Skeletal muscle cell (primary cell): ENCODE measurements at regions not wholly inside any gene's neighbourhood (a gene's known extent, or its start where the extent isn't known, plus 50 kb on each side); places are given as distances from the start of the nearest gene placed in this dataset.

ENCODE experiments used
- DNase-seq: peaks from one replicate; pipeline ENCODE4 v3.0.0-alpha.2; 2010; ENCODE audit warnings: low read depth
- H3K4me3 ChIP-seq: 2 replicates; pipeline ENCODE4 v1.5.1; 2011; ENCODE audit warnings: low read depth, mild to moderate bottlenecking, control low read depth, low read length, moderate library complexity

DNA sequence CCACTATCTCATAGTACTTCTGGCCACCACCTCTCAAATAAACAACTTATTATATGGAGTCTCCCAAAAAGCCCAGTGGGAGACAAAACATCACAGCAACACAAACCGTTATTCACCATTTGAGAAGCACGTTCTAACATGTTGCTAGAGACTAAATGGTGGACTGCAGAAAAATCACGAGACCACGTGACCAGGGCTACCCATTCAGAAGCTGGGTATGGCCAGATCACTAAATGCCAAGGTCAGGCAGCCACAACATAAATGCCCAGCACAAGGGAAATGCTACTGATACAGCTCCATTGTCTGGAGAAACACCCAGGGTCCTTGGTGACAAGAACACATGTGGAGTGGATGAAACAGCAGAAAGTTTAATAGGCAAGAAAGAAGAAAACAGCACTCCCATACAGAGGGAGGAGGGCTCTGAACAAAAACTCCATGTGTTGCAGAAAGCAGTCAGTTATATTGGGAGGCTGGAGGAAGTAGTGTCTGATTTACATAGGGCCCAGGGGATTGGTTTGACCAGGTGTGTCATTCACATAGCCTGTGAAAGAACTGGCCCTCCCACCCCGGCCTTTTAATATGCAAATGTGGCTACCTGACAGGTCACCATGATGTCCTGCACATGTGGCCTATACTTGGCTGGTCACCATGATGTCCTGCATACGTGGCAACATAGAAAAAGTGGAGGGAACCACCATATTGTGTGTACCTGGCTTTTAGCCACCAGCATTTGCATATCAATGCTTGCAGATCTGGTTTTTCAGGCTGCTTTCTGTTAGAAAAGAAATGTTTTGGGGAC lies 97.2 kb downstream of the TRIM36 start:
- DNase-seq, result no peak
- no peak overlapping the region for H3K4me3 ChIP-seq

DNA sequence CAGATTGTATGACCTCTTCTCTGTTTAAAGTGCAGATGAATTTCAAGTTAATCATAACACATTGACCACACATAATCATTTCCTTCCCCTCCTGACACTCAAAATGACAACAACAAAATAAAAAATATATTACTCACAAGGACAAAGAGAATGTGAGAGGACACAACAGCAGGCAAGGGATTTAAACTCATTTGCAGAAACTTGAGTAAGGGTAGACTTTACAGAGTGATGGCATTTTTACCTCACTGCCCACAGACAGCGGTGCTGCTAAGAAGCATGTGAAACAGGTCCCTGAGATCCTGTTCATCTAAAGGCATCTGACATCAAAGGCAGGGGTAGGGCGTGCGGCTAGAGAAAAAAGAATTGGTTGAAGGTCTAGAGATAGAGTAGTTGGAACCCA lies 99.0 kb downstream of the TRIM36 start:
- no peak for DNase-seq
- H3K4me3 ChIP-seq, result no peak overlapping the region

DNA sequence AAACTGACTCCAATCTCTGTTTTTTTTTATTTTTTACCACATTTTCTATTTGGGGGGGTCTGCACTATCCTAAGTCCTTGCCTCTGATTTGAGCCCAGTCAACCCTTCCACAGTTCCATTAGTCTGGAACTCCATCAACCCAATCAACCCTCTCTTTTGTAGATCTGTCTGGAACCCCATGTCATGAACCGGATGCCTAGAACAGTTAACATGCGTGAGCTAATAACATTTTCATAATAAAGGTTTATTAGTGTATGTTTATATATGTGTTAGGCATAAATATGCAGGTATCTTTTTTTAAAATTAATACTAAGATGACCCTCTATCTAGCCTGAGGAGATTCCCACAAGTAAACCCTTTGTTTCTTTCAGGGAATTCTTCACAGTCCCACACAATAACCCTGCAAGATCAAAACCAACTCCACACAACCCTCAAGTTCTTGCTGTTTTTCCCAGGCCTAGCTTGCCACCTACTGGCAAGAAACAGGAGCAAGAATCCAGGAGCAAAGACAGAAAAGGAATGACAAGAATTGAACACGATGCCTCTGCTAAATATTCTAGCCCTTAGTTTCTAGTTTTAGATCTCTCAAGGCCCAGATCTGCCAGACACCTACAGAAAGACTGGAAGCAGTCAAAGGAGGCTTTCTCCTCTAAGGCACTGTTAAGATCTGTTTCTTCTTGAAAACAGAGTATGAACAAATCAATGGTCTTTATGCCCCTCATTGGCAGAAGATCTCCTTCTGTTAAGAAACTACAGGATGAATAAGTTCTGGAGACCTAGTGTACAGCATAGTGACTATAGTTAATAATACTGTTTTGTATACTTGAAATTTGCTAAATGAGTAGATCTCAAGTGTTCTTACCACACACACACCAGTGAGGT lies 100.4 kb downstream of the TRIM36 start:
- no peak overlapping the region for H3K4me3 ChIP-seq
- peak; percentile 22 for DNase-seq

DNA sequence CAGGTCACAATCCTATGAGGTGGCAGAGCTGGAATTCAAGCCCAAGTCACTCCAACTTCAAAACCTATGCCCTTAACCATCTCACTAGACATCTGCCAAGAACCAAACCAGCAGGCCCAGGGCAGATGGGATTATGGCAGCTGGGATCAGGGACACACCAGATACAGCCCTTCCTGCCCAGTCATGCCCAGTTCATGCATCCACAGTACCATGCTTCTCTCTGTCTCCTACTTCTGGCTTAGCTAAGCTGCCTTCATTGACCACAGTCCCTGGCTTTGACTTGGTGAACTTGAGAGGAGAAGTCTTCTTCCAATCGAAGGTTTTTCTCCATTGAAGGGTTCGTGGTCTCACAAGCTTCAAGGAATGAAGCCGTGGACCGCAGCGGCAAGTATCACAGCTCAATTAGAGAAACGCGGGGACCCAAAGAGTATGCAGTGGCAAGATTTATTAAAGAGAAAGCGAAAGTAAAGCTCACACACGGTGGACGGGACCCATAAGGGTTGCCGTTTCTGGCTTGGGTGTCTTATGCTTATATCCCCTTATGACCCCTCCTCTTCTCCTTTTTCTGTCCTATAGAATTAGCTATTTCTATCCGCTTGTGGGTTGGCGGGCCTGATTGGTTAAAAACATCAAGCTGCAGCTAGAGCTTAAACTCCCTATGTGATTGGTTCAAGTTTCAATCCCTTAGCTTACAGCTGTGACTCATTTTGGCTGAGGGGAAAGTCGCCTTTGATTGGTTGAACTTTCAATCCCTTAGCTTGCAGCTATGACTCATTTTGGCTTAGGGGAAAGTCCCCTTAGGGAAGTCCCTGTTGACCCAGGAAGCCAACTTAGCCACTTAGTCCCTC lies 101.2 kb downstream of the TRIM36 start:
- H3K4me3 ChIP-seq, result no peak overlapping the region

DNA sequence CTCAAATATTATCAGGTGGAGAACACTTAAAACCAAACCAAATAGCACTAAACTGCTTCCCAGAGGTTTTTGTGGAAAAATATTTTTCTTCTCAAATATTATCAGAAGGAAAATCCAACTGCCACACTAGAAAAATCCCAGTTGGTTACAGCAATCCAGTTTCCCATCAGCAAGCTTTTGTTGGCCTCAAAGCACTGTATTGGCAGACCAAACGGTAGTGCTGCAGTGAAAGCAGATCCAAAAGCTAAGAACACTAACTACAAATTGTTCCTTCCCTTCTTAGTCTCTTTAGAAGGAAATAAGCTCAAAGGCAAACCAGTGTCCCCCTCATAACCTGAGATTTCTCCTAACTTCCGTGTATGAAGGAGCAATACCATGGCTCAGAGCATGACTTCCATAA lies 105.3 kb downstream of the TRIM36 start:
- no peak for DNase-seq

More for the DNA sequence above, 101.2 kb downstream of the TRIM36 start:
- no peak for DNase-seq

DNA sequence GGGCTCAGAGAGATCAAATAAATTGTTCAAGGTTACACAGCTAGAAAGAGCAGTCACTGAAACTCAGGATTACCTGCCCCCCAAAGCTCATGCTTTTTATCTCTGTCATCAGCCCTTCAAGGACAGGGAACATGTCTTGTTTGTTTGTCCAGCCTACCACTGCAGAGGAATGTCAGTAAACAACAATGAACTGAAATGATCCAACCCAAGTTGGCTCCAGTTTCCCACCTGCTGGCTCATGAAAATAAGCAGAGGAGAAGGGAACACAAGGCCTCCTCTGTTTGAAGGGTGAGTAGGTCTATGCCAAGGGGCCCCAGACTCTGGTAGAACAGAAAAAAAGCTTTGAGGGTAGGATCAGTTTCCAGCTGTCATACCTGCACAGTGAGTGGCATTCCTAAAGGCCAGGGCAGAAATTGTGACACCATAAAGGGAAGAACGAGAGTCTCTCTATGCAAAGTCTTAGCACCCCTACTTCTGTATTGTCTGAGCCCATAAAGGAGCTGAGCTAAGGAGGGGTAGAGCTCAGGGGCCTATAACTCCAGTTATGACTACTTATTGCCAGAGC lies 115.2 kb downstream of the TRIM36 start:
- DNase-seq, result no peak
- no peak overlapping the region for H3K4me3 ChIP-seq

More for the DNA sequence above, 105.3 kb downstream of the TRIM36 start:
- no peak overlapping the region for H3K4me3 ChIP-seq

DNA sequence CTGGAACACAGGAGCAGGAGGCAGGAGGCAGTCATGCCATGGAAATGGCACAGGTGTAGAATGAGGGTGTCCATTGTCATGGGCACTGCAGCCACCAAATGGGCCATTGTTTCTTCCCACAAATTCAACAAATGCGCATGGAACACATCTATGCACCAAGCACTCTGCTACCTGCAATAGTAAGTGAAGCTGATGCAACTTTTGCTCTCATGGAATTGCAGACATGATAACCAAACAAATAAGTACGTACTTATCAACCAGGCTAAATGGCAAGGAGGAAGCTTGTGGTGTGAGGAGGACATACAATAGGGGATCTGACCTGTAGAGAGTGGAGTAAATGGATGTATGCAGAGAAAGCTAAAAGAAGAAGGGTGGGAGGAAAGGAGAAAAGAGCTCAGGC lies 116.8 kb downstream of the TRIM36 start:
- DNase-seq, result no peak
- H3K4me3 ChIP-seq, result no peak overlapping the region

DNA sequence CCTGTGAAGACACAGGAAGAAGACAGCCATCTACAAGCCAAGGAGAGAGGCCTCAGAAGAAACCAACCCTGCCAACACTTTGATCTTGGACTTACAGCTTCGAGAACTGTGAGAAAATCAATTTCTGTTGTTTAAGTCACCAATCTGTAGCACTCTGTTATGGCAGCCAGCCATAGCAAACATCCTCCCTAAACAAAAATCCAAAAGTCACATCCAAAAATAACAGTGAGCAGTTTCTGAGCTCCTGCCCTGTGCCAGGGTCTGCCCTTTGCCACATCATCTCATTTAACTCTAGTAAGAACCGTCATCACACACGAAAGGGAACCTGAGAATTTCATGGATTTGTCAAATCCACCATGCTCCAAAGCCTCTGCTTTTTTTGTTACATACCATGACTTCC lies 118.8 kb downstream of the TRIM36 start:
- no peak overlapping the region for H3K4me3 ChIP-seq
- DNase-seq, result no peak

DNA sequence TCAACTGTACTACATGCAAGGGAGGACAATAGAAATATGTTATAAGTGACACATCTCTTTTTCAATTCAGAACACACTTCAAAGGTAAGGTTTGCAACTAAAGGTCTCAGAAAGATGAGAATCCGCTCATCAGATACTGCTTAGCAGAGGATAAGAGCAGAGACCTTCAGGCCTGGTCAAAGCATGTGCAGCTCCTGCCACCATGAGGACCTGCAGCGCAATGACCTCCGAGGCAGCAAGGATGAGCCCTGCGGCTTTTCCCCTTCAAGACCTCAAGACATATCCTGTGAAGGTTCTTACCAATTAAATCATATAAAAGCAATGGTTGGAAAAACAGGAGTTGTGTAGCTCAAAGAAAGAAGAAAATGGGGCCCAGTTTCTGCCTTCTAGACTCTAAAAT lies 135.8 kb downstream of the TRIM36 start:
- no peak overlapping the region for H3K4me3 ChIP-seq
- no peak for DNase-seq

DNA sequence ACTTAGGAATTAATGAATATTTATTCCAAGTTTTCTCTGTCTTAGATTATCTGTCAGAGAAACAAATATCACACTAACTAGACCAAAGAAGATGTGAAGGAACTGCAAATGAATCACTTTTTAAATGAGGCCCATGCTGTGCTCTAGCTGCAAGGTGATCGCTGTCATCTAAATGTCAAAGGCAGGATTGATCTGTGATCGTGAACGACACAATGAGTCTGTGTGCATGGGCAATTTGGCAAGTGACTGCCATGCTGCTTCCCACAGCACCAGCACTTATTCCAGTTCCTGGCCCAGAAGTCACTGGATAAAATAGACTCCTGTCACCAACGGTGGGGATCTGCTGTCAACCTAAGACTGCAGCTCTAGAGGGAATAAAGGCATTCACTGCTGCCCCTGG lies 141.2 kb downstream of the TRIM36 start:
- H3K4me3 ChIP-seq, result no peak overlapping the region
- no peak for DNase-seq

DNA sequence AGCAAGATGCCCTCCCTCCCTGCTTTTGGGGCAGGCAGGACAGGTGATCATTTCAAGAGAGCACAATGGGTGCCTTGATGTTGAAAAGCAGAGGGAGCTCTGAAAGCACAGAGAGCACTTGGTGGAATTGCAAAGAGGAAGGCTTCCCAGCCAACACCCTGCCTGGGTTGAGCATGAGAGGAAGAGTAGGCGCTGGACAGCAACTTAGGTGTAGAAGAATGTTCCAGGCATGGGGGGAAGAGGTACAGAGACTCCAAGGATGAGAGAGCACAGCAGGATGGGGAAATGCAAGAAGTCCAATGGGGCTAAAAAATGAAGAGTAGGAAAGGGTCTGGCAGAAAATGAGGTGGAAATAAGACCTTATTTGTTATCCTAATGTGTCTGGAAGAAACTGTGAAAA lies 144.8 kb downstream of the TRIM36 start:
- no peak for DNase-seq
- no peak overlapping the region for H3K4me3 ChIP-seq

DNA sequence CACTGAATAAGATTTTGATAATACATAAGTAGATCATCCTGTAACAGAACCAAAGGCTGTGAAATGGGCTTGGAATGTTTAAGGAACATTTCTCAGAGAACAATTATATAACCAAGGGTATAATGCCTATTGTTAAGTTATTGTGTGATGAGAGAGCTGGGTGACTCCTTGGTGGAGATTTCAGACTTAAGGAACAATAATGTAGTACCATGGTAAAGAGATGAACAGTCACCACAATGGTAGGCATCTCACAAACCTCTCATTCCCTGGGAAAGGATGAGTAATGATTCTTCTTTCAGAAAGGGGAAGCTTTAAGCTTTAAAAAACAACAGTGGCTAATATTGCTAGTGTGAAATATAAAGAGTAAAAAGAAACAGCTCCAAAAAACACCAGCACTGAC lies 147.4 kb downstream of the TRIM36 start:
- H3K4me3 ChIP-seq, result no peak overlapping the region
- no peak for DNase-seq

DNA sequence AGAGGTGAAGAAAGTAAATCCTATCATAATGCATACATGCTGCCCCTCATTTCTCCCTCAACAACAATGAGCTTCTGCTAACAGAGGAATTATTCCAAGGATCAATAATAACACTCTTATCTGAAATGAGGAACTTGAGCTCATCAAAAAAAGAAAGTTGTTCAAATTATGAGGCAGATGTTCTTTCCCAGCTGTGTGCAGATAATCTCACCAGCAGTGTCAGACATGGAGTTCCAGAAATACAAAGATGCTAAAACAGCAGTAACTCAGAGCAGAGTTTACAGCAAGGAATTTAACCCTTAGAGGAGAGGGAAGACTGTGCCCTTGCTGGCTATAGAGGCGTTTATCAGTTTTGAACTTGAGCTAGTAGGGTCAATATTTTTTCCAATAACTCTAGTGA lies 153.1 kb downstream of the TRIM36 start:
- H3K4me3 ChIP-seq, result no peak overlapping the region
- no peak for DNase-seq

DNA sequence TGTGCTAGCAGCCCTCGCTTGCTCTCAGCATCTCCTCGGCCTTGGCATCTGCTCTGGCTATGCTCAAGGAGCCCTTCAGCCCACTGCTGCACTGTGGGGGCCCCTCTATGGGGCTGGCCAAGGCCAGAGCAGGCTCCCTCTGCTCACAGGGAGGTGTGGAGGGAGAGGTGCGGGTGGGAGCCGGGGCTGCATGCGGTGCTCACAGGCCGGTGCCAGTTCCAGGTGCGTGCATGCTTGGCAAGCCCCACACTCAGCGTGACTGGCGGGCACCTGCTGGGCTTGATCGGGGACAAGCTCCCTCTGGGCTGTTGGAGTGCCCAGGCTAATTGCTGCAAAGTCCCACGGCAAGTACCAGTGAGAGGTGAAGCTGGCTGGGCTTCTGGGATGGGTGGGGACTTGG lies 170.5 kb downstream of the TRIM36 start:
- DNase-seq, result no peak

DNA sequence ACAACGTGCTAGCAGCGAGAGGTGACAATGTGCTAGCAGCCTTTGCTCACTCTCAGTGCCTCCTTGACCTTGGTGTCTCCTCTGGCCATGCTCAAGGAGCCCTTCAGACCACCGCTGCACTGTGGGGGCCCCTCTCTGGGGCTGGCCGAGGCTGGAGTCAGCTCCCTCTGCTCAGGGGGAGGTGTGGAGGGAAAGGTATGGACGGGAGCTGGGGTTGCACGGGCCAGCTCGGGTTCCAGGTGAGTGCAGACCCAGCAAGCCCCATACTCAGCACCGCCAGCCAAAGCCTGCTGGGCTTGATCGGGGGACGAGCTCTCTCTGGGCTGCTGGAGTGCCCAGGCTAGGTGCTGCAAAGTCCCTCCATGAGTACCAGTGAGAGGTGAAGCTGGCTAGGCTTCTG lies 180.2 kb downstream of the TRIM36 start:
- no peak for DNase-seq
- no peak overlapping the region for H3K4me3 ChIP-seq

More for the DNA sequence above, 170.5 kb downstream of the TRIM36 start:
- H3K4me3 ChIP-seq, result no peak overlapping the region

DNA sequence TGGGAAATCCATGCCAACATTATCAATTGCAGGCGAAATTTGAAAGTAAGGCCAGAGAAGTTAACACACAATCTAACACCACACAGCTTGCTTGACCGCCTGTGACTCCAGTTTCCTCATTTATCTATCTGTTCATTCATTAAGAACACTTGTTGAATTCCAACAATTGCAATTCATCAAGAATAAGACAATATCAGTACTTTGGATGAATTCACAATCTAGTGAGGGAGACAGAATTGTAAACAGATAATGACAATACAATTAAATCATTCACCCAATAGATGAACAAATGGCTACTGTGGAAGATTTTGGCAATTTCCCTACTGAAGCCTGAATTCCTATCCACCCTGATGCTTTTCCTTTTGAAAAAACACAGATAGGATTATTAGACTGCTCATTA lies 181.6 kb downstream of the TRIM36 start:
- no peak overlapping the region for H3K4me3 ChIP-seq
- DNase-seq, result no peak

DNA sequence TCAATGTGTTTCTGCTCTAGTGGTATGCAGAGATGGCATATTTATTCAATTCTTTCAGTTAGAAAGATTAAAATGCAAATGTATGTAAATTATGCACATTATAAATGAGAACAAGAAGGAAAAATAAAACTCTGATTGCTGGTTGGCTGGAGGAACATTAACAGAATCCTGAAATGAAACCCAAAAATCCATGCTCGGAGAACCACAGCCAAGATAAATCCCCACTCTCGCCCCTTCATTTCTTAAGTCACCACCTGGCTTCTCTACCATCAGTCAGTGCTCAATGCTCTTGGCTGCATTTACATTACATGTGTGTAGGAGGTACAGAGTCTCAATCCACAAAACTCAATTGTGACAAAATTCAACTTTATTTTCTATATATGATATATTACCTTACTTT lies 184.9 kb downstream of the TRIM36 start:
- DNase-seq, result no peak
- no peak overlapping the region for H3K4me3 ChIP-seq

DNA sequence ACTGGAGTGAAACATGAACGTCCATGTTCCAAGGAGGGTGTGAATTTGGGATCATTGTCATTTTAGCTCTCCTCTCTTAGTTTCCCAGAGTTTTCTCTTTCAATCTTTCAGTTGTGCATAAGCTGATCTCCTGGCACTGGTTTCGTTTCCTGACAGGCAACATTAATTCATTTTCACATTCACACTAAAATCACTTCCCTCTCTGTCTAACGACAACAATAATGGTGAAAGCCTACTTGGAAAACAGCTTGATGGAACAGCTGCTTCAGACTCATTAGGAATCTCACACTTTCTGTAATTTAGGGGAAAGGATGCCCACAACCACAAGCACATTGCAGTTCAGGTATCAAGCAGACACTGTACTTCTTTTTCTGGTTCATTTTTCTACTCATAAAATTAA lies 188.6 kb downstream of the TRIM36 start:
- no peak for DNase-seq
- H3K4me3 ChIP-seq, result no peak overlapping the region

DNA sequence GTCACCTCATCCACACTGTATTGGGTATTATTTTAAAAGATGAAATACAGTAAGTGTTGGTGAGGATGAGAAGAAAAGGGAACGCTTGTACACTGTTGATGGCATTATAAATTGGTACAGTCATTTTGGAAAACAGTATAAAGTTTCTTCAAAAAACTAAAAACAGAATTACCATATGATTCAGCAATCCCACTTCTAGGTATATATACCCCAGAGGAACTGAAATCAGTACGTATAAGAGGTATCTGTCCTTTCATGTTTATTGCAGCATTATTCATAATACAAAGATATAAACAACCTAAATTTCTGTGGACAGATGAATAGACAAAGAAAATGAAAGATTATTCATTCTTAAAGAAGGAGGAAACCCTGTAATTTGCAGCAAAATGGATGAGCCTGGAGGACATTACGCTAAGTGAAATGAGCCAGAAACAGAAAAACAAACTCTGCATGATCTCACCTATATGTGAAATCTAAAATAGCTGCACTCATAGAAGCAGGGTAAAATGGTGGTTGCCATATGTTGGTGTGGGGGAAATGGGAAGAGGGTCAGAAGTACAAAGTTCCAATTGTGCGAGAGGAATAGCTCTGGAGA lies 191.6 kb downstream of the TRIM36 start:
- no peak overlapping the region for H3K4me3 ChIP-seq
- no peak for DNase-seq
